Mucosa of rectum (tissue), 2 donors: ENCODE measurements at regions not wholly inside any gene's neighbourhood (a gene's known extent, or its start where the extent isn't known, plus 50 kb on each side); places are given as distances from the start of the nearest gene placed in this dataset.
A peak's percentile ranks its signal among the peaks of the same experiment; 100 is the strongest.

Experiments used
- H3K27ac ChIP-seq, 2 donors: one replicate each; pipeline ENCODE4 v1.7.0; 2013; ENCODE audit warnings: inconsistent platforms in 2 of 2, low read depth in 2 of 2, low read length in 2 of 2
- H3K27me3 ChIP-seq, 2 donors: one replicate each; pipeline ENCODE4 v1.7.0; 2013; ENCODE audit warnings: low read length in 2 of 2; ENCODE audit not compliant: control insufficient read depth in 2 of 2, insufficient read depth in 2 of 2
- H3K36me3 ChIP-seq, 2 donors: one replicate each; pipeline ENCODE4 v1.7.0; 2013; ENCODE audit warnings: low read length in 2 of 2; ENCODE audit not compliant: control insufficient read depth in 2 of 2, insufficient read depth in 2 of 2
- H3K4me1 ChIP-seq, 2 donors: one replicate each; pipeline ENCODE4 v1.7.0; 2013; ENCODE audit warnings: low read length in 2 of 2, mild to moderate bottlenecking in 1 of 2; ENCODE audit not compliant: control insufficient read depth in 2 of 2, insufficient read depth in 2 of 2
- H3K4me3 ChIP-seq, 2 donors: one replicate each; pipeline ENCODE4 v1.7.0; 2013; ENCODE audit warnings: low read length in 2 of 2
- H3K9ac ChIP-seq, 2 donors: one replicate each; pipeline ENCODE4 v1.7.0; 2013; ENCODE audit warnings: low read length in 2 of 2, low read depth in 1 of 2, mild to moderate bottlenecking in 1 of 2
- H3K9me3 ChIP-seq, 2 donors: one replicate each; pipeline ENCODE4 v1.7.0; 2013; ENCODE audit warnings: low read length in 2 of 2; ENCODE audit not compliant: control insufficient read depth in 2 of 2
- donor health status: healthy.
- donor health status: Normal muscosa, but diverticular disease.

- H3K9me3 ChIP-seq = no peaks in the 10 kb centered on the region
- peak overlapping the region in 1 of 2 donors; percentile 33 for H3K27ac ChIP-seq
- H3K36me3 ChIP-seq = no peaks in the 10 kb centered on the region
- no peak overlapping the region for H3K9ac ChIP-seq
- no peaks in the 10 kb centered on the region for H3K27me3 ChIP-seq
- H3K4me1 ChIP-seq = peaks cover 6 to 10% of the 10 kb centered on the region in 2 donors
- H3K4me3 ChIP-seq = no peak overlapping the region
Measured at GRCh38 chr6:85396159-85396808, 53.6 kb upstream of the NT5E start.

GRCh38 chr6:85395746-85396145, 54.1 kb upstream of the NT5E start:
- no peak overlapping the region for H3K4me3 ChIP-seq
- no peak overlapping the region for H3K9ac ChIP-seq
- no peaks in the 10 kb centered on the region for H3K36me3 ChIP-seq
- peaks cover 4 to 12% of the 10 kb centered on the region in 2 donors for H3K4me1 ChIP-seq
- no peaks in the 10 kb centered on the region for H3K27me3 ChIP-seq
- H3K9me3 ChIP-seq = no peaks in the 10 kb centered on the region
- no peak overlapping the region for H3K27ac ChIP-seq

- no peak overlapping the region for H3K9ac ChIP-seq
- H3K4me3 ChIP-seq = no peak overlapping the region
- H3K4me1 ChIP-seq = peaks cover 4 to 11% of the 10 kb centered on the region in 2 donors
- no peaks in the 10 kb centered on the region for H3K27me3 ChIP-seq
- H3K9me3 ChIP-seq = no peaks in the 10 kb centered on the region
- H3K27ac ChIP-seq = no peak overlapping the region
- no peaks in the 10 kb centered on the region for H3K36me3 ChIP-seq
Measured at GRCh38 chr6:85394853-85395538, 54.9 kb upstream of the NT5E start.

GRCh38 chr6:85394199-85394598, 55.7 kb upstream of the NT5E start:
- H3K4me3 ChIP-seq = no peak overlapping the region
- H3K27me3 ChIP-seq = no peaks in the 10 kb centered on the region
- no peak overlapping the region for H3K9ac ChIP-seq
- no peaks in the 10 kb centered on the region for H3K9me3 ChIP-seq
- no peak overlapping the region for H3K27ac ChIP-seq
- H3K36me3 ChIP-seq = no peaks in the 10 kb centered on the region
- peaks cover 4 to 14% of the 10 kb centered on the region in 2 donors for H3K4me1 ChIP-seq

GRCh38 chr6:85392379-85392778, 57.5 kb upstream of the NT5E start:
- H3K27me3 ChIP-seq = no peaks in the 10 kb centered on the region
- H3K9ac ChIP-seq = no peak overlapping the region
- peaks cover 4 to 18% of the 10 kb centered on the region in 2 donors for H3K4me1 ChIP-seq
- H3K36me3 ChIP-seq = no peaks in the 10 kb centered on the region
- H3K9me3 ChIP-seq = no peaks in the 10 kb centered on the region
- no peak overlapping the region for H3K27ac ChIP-seq
- H3K4me3 ChIP-seq = no peak overlapping the region

GRCh38 chr6:85390775-85391174, 59.1 kb upstream of the NT5E start:
- peaks cover 4 to 16% of the 10 kb centered on the region in 2 donors for H3K4me1 ChIP-seq
- no peaks in the 10 kb centered on the region for H3K9me3 ChIP-seq
- H3K27me3 ChIP-seq = no peaks in the 10 kb centered on the region
- no peak overlapping the region for H3K9ac ChIP-seq
- H3K36me3 ChIP-seq = no peaks in the 10 kb centered on the region
- H3K4me3 ChIP-seq = no peak overlapping the region
- H3K27ac ChIP-seq = peak overlapping the region; percentile 66 to 73

GRCh38 chr6:85390105-85390728, 59.7 kb upstream of the NT5E start:
- Histone ChIP-seq H3K4me1 (peaks cover 4 to 16% of the 10 kb centered on the region in 2 donors), H3K4me3 (peak overlapping the region; percentile 46 to 65), H3K27ac (peak overlapping the region; percentile 73 to 75), H3K27me3 (no peaks in the 10 kb centered on the region), H3K36me3 (no peaks in the 10 kb centered on the region), H3K9ac (peak overlapping the region in 1 of 2 donors; percentile 18), H3K9me3 (no peaks in the 10 kb centered on the region)

GRCh38 chr6:85389151-85389797, 60.6 kb upstream of the NT5E start:
- Histone ChIP-seq H3K27me3 (no peaks in the 10 kb centered on the region), H3K4me1 (peaks cover 4 to 16% of the 10 kb centered on the region in 2 donors), H3K4me3 (peak overlapping the region; percentile 46 to 65), H3K9me3 (no peaks in the 10 kb centered on the region), H3K27ac (peak overlapping the region; percentile 73 to 75), H3K36me3 (no peaks in the 10 kb centered on the region), H3K9ac (peak overlapping the region in 1 of 2 donors; percentile 27)

GRCh38 chr6:85388531-85388930, 61.4 kb upstream of the NT5E start:
- no peaks in the 10 kb centered on the region for H3K9me3 ChIP-seq
- H3K4me3 ChIP-seq = peak overlapping the region in 1 of 2 donors; percentile 65
- H3K27me3 ChIP-seq = no peaks in the 10 kb centered on the region
- no peak overlapping the region for H3K9ac ChIP-seq
- H3K36me3 ChIP-seq = no peaks in the 10 kb centered on the region
- H3K4me1 ChIP-seq = peaks cover 4 to 16% of the 10 kb centered on the region in 2 donors
- H3K27ac ChIP-seq = no peak overlapping the region
